C4-2B (cell line): ENCODE measurements at regions not wholly inside any gene's neighbourhood (a gene's known extent, or its start where the extent isn't known, plus 50 kb on each side); places are given as distances from the start of the nearest gene placed in this dataset.

ENCODE experiments used
- H3K27ac ChIP-seq: fragments of 450-650 bp; 2 replicates; pipeline ENCODE4 v1.5.1; 2017
- CTCF ChIP-seq: fragments of 450-650 bp; conservative IDR thresholded peaks from 2 replicates; pipeline ENCODE4 v1.5.1; 2017; ENCODE audit warnings: mild to moderate bottlenecking
- ZFX ChIP-seq: fragments of 450-650 bp; IDR thresholded peaks from 2 replicates; pipeline ENCODE4 v1.6.1; 2017

GRCh38 chr16:11495066-11495407, 91.7 kb downstream of the LITAF start:
- H3K27ac ChIP-seq = peak overlapping the region; percentile 69
- TF ChIP-seq CTCF = no peak
- TF ChIP-seq ZFX = no peak
